Esophagus muscularis mucosa (tissue), 4 donors: ENCODE measurements at regions not wholly inside any gene's neighbourhood (a gene's known extent, or its start where the extent isn't known, plus 50 kb on each side); places are given as distances from the start of the nearest gene placed in this dataset.

Source experiments
- DNase-seq: peaks from one replicate; pipeline ENCODE4 v3.0.0-alpha.2; 2017; ENCODE audit errors: extremely low spot score
- H3K27ac ChIP-seq, 4 donors: fragments of 200-600 bp; sonication (generic); replicated peaks in 1 of 4; 1 replicate in 3 of 4; 2 replicates in 1 of 4; pipeline ENCODE4 v1.5.1; 2016 to 2019; ENCODE audit warnings: mild to moderate bottlenecking in 1 of 4
- H3K27me3 ChIP-seq, 4 donors: fragments of 200-600 bp; sonication (generic); one replicate each; pipeline versions ENCODE4 v1.5.1 to v1.6.0; 2016 to 2019
- H3K36me3 ChIP-seq, 4 donors: fragments of 200-600 bp; sonication (generic); one replicate each; pipeline ENCODE4 v1.5.1; 2016 to 2019
- H3K4me1 ChIP-seq, 4 donors: fragments of 200-600 bp; sonication (generic); one replicate each; pipeline ENCODE4 v1.5.1; 2016 to 2019
- H3K4me3 ChIP-seq, 4 donors: fragments of 200-600 bp; sonication (generic); 1 replicate in 2 of 4; 2 replicates in 2 of 4; pipeline ENCODE4 v1.5.1; 2016 to 2019; ENCODE audit warnings: mild to moderate bottlenecking in 4 of 4, moderate library complexity in 1 of 4
- H3K9me3 ChIP-seq, 4 donors: fragments of 200-600 bp; sonication (generic); 1 replicate in 3 of 4; 2 replicates in 1 of 4; pipeline ENCODE4 v1.5.1; 2016 to 2019
- CTCF ChIP-seq, 3 experiments: fragments of 200-600 bp in 2 of 3; fragments of 450-650 bp in 1 of 3; sonication (generic) in 2 of 3; IDR thresholded peaks; one replicate each; pipeline ENCODE4 v1.5.1; 2017 to 2019; ENCODE audit warnings: antibody characterized with exemption in 3 of 3, mild to moderate bottlenecking in 2 of 3, moderate library complexity in 1 of 3
- EP300 ChIP-seq: sonication (generic); formaldehyde crosslinking; IDR thresholded peaks from one replicate; pipeline ENCODE4 v1.6.1; 2017; ENCODE audit warnings: antibody characterized with exemption
- POLR2A ChIP-seq: fragments of 450-650 bp; IDR thresholded peaks from one replicate; pipeline ENCODE4 v1.6.1; 2017; ENCODE audit warnings: antibody characterized with exemption, moderate library complexity, mild to moderate bottlenecking, low read depth
- POLR2AphosphoS5 ChIP-seq, 2 donors: sonication (generic); formaldehyde crosslinking; IDR thresholded peaks; one replicate each; pipeline ENCODE4 v1.6.1; 2017; ENCODE audit warnings: antibody characterized with exemption in 2 of 2
- WGBS: methylation state at CpG from one replicate; pipeline ENCODE4 v1.1.5; 2018; 5-methylcytosine and 5-hydroxymethylcytosine counted together
- intact Hi-C: fragments of 100-400 bp; cut with DNase I; formaldehyde crosslinking; loops from one replicate; pipeline ENCODE4 v1.15.1; 2023

DNA sequence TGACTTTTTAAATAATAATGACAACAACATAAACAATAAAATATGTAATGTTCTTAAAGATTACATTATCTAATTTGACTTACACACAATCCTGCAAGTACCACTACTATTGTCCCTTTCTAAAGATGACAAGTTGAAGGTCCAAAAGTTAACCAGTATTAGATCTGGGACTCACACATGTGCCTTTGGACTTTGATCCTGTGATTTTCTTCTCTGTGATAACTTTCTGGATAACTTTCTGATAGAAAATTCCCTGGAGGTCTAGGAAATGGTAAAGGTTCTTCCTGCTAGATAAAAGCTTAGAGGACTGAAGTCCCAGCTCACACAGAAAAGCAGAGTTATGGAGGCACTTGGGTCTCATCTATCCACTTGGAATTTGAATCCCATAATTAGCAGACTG is 311.9 kb upstream of the KLHL29 start:
- TF ChIP-seq POLR2A (no peak), POLR2AphosphoS5 (IDR thresholded peaks at IDR 0.05) (no peak), EP300 (no peak), CTCF (IDR thresholded peaks at IDR 0.05) (no peak)
- Histone ChIP-seq H3K27ac (no peak overlapping the region), H3K4me3 (no peak overlapping the region), H3K27me3 (no peaks in the 10 kb centered on the region), H3K4me1 (no peaks in the 10 kb centered on the region), H3K9me3 (no peaks in the 10 kb centered on the region), H3K36me3 (no peaks in the 10 kb centered on the region)
- DNase-seq = no peak
- intact Hi-C loops = no loop called here

- no peak overlapping the region for H3K27ac ChIP-seq
- no peak overlapping the region for H3K4me3 ChIP-seq
- intact Hi-C loops = no loop called here
- no peaks in the 10 kb centered on the region for H3K9me3 ChIP-seq
- H3K4me1 ChIP-seq = no peaks in the 10 kb centered on the region
- H3K27me3 ChIP-seq = no peaks in the 10 kb centered on the region
- no peak for DNase-seq
- TF ChIP-seq POLR2A = no peak
- no peak for TF ChIP-seq EP300
- TF ChIP-seq POLR2AphosphoS5 (IDR thresholded peaks at IDR 0.05) = no peak
- no peak for TF ChIP-seq CTCF (IDR thresholded peaks at IDR 0.05)
- no peaks in the 10 kb centered on the region for H3K36me3 ChIP-seq
- 46% methylated on average over 2 of the region's 2 CpGs for WGBS
Observed at GRCh38 chr2:23073671-23074070, 311.3 kb upstream of the KLHL29 start.

DNA sequence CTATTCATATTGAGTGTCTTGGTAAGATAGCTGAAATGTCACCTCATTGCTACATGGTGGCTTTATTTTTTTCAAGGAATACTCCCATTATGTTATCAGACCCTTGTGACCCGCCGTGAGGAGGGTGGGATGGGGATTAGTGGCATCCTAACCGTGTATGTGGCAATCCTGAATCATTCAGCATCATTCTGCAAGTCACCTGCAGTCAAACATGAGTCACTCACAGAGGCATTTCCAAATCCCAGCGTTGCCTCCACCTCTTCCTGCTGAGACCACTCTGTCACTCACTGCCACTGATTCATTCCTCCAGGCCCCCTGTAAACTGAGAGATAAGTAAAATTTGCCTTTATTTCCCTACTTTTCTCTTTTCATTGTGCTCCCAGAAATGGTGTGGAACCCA is 307.4 kb upstream of the KLHL29 start:
- intact Hi-C loops = no loop called here
- Histone ChIP-seq H3K9me3 (peaks cover 0 to 10% (median 0%) of the 10 kb centered on the region in 4 donors), H3K4me1 (no peaks in the 10 kb centered on the region), H3K27ac (no peak overlapping the region), H3K36me3 (no peaks in the 10 kb centered on the region), H3K4me3 (no peak overlapping the region), H3K27me3 (no peaks in the 10 kb centered on the region)
- TF ChIP-seq EP300 = no peak
- TF ChIP-seq POLR2AphosphoS5 (IDR thresholded peaks at IDR 0.05) = no peak
- peak; percentile 45 for DNase-seq
- 79% methylated on average over 4 of the region's 4 CpGs for WGBS

GRCh38 chr2:23078784-23079434 is 306.1 kb upstream of the KLHL29 start:
- TF ChIP-seq POLR2AphosphoS5 (IDR thresholded peaks at IDR 0.05) (no peak), CTCF (IDR thresholded peaks at IDR 0.05) (no peak), EP300 (no peak), POLR2A (no peak)

DNA sequence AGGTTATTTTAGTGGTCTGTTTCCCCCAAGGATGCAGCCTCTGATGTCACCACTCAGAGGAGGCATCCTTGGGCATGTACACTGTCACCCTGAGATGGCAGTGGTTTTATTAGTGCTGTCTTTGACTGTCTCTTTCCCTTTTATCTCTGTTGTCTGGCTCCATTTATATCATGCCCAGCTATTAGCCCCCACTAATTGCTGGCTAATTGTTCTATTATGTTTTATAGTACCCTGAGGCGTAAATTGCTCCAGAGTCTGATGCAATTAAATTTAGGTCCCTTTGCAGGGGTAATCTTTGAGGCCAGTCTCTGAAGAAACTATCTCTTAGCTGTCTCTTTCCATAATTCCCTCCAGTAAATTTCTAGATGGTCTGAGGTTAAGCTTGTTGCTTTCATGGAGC is 301.0 kb upstream of the KLHL29 start:
- TF ChIP-seq POLR2AphosphoS5 (IDR thresholded peaks at IDR 0.05) (no peak), EP300 (no peak), POLR2A (no peak), CTCF (IDR thresholded peaks at IDR 0.05) (no peak)
- Histone ChIP-seq H3K27me3 (no peaks in the 10 kb centered on the region), H3K36me3 (no peaks in the 10 kb centered on the region), H3K4me1 (no peaks in the 10 kb centered on the region), H3K4me3 (no peak overlapping the region), H3K9me3 (peaks cover 0 to 10% (median 0%) of the 10 kb centered on the region in 4 donors), H3K27ac (no peak overlapping the region)
- intact Hi-C loops = no loop called here
- DNase-seq = peak; percentile 70
- WGBS = 94% methylated on average over 1 of the region's 1 CpG

More at GRCh38 chr2:23078784-23079434, 306.1 kb upstream of the KLHL29 start:
- intact Hi-C loops = no loop called here
- peaks cover 0 to 10% (median 0%) of the 10 kb centered on the region in 4 donors for H3K9me3 ChIP-seq
- 48% methylated on average over 4 of the region's 4 CpGs for WGBS
- DNase-seq = no peak
- H3K4me3 ChIP-seq = no peak overlapping the region
- H3K36me3 ChIP-seq = no peaks in the 10 kb centered on the region
- H3K4me1 ChIP-seq = no peaks in the 10 kb centered on the region
- no peak overlapping the region for H3K27ac ChIP-seq
- no peaks in the 10 kb centered on the region for H3K27me3 ChIP-seq
